ENCODE measurements at regions not wholly inside any gene's neighbourhood (a gene's known extent, or its start where the extent isn't known, plus 50 kb on each side); places are given as distances from the start of the nearest gene placed in this dataset.

DNA sequence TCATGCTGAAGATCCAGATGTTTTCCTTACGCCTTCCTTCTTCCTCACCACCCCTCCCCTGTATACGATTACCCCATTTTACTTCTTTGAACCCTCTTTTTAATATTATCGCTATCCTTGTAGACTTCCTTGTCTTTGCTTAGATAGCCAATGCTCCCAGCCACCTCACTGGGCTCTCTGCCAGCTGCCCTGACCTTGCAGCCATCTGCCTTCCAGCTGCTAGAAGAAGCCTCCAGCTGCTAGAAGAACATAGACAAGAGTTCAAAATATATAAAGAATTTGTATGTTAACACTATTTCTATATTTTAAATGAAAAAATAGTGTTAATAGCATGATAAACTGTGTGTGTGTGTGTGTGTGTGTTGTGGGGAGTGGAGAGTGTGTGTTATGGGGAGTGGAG lies 374.7 kb downstream of the ANKRD50 start:
- Histone ChIP-seq H3K9me3 (no peaks in the 10 kb centered on the region), H3K27me3 (no peaks in the 10 kb centered on the region), H3K36me3 (no peaks in the 10 kb centered on the region), H3K4me3 (no peak overlapping the region), H3K27ac (no peak overlapping the region), H3K4me1 (no peaks in the 10 kb centered on the region)
- DNase-seq (ENCODE audit: low spot score in 2 of 2), result no peak
- 79% methylated on average over 3 of the region's 3 CpGs for WGBS
- TF ChIP-seq EP300 (IDR thresholded peaks at IDR 0.05), result no peak
- TF ChIP-seq, protein P1, sequence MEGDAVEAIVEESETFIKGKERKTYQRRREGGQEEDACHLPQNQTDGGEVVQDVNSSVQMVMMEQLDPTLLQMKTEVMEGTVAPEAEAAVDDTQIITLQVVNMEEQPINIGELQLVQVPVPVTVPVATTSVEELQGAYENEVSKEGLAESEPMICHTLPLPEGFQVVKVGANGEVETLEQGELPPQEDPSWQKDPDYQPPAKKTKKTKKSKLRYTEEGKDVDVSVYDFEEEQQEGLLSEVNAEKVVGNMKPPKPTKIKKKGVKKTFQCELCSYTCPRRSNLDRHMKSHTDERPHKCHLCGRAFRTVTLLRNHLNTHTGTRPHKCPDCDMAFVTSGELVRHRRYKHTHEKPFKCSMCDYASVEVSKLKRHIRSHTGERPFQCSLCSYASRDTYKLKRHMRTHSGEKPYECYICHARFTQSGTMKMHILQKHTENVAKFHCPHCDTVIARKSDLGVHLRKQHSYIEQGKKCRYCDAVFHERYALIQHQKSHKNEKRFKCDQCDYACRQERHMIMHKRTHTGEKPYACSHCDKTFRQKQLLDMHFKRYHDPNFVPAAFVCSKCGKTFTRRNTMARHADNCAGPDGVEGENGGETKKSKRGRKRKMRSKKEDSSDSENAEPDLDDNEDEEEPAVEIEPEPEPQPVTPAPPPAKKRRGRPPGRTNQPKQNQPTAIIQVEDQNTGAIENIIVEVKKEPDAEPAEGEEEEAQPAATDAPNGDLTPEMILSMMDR (IDR thresholded peaks at IDR 0.05), result no peak
- TF ChIP-seq POLR2A (IDR thresholded peaks at IDR 0.05), result no peak

DNA sequence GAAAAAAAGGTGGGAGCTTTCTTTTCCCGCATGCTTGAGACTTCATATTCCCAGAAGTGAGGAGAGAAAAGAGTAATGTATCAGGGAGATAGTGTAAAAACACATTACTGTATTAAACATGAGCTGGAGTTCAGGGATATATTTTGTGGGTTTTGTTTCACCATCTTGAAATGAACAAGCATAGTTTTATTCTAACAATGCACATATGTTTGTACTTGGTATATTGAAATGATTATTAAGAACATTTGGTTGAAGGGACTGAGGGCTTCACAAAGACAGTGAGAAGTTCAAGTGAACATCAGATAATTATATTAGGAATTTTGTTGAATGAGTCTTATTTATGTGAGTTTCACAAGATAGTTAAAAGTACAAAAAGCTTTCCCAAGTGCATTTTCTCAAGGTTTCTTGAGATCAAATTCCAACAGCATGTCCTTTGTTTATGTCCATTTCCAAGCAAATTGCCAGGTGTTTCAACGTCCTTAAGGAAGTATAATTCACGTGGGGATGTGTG lies 368.8 kb downstream of the ANKRD50 start:
- H3K9me3 ChIP-seq, result no peaks in the 10 kb centered on the region
- no peaks in the 10 kb centered on the region for H3K4me1 ChIP-seq
- TF ChIP-seq POLR2AphosphoS5 (IDR thresholded peaks at IDR 0.05), result no peak
- TF ChIP-seq POLR2A (IDR thresholded peaks at IDR 0.05), result no peak
- TF ChIP-seq EP300 (IDR thresholded peaks at IDR 0.05), result no peak
- TF ChIP-seq, protein P1 (IDR thresholded peaks at IDR 0.05), result no peak
- H3K4me3 ChIP-seq, result no peak overlapping the region
- no peaks in the 10 kb centered on the region for H3K27me3 ChIP-seq
- no peak overlapping the region for H3K27ac ChIP-seq
- WGBS, result 71% methylated on average over 3 of the region's 3 CpGs
- no peak for DNase-seq (ENCODE audit: low spot score in 2 of 2)
- H3K36me3 ChIP-seq, result no peaks in the 10 kb centered on the region

DNA sequence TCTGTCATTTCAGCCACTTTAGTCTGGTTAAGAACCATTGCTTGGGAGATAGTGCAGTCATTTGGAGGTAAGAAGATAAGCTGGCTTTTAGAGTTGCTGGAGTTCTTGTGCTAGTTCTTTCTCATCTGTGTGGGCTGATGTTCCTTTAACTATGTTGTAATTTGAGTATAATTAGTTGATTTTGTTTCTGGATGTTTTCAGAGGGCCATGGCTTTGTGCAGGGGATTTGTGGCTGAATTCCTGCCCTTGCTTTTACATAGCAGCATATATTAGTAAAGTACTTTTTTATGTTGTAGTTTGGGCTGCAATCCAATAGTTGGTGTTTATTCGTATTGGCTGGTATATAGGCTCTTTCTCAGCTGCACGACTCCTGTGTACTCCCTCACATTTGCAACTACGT lies 339.6 kb downstream of the ANKRD50 start:
- Histone ChIP-seq H3K27me3 (no peaks in the 10 kb centered on the region), H3K4me3 (no peak overlapping the region), H3K9me3 (no peaks in the 10 kb centered on the region), H3K27ac (no peak overlapping the region), H3K36me3 (no peaks in the 10 kb centered on the region), H3K4me1 (no peaks in the 10 kb centered on the region)
- TF ChIP-seq POLR2A (IDR thresholded peaks at IDR 0.05) (no peak), POLR2AphosphoS5 (IDR thresholded peaks at IDR 0.05) (no peak), EP300 (IDR thresholded peaks at IDR 0.05) (no peak)
- TF ChIP-seq, protein P1 (IDR thresholded peaks at IDR 0.05), result no peak
- 80% methylated on average over 3 of the region's 3 CpGs for WGBS
- DNase-seq (ENCODE audit: low spot score in 2 of 2), result no peak

DNA sequence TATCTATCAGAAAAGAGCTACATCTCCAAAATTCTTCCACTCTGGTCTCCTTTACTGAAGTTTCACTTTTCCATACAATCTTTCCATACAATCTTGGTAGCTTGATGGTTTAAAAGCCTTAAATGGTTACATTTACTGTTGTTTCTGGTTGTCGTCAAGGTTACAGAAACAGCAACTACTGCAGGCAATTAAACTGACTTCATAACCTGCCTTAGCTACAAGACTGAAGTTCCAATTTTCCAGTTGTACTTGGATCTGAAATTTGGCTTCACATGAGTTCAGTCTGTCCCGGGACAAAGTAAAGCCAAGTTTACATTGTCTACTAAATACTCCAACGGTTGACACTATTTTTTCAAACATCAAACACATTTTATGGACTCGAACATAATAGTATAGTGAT lies 326.4 kb downstream of the ANKRD50 start:
- H3K4me3 ChIP-seq, result no peak overlapping the region
- no peaks in the 10 kb centered on the region for H3K9me3 ChIP-seq
- TF ChIP-seq POLR2A (IDR thresholded peaks at IDR 0.05) (no peak), POLR2AphosphoS5 (IDR thresholded peaks at IDR 0.05) (no peak), EP300 (IDR thresholded peaks at IDR 0.05) (no peak)
- no peaks in the 10 kb centered on the region for H3K27me3 ChIP-seq
- H3K36me3 ChIP-seq, result no peaks in the 10 kb centered on the region
- no peaks in the 10 kb centered on the region for H3K4me1 ChIP-seq
- H3K27ac ChIP-seq, result no peak overlapping the region
- DNase-seq (ENCODE audit: low spot score in 2 of 2), result no peak
- 47% methylated on average over 4 of the region's 4 CpGs for WGBS

DNA sequence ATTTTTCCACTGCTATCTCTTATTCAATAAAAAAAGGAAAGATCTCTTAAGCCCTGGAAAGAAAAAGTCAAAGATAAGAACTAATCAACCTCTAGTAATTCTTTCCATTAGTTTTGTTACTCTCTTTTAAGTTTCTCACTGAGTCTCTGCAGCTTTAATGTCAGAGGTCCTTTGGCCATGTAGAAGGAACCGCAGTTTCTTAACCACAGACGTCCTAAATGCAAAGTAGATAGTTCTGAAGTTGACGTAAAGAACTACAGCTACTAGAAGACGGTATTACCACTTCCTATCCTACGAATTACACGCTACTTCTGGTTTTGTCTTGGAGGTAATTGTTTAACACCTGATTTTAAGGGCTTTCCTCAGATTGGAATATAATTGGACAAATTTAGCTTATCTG lies 325.9 kb downstream of the ANKRD50 start:
- no peaks in the 10 kb centered on the region for H3K36me3 ChIP-seq
- H3K27ac ChIP-seq, result no peak overlapping the region
- WGBS, result 89% methylated on average over 6 of the region's 6 CpGs
- H3K4me3 ChIP-seq, result no peak overlapping the region
- TF ChIP-seq, protein P1 (IDR thresholded peaks at IDR 0.05), result no peak
- TF ChIP-seq EP300 (IDR thresholded peaks at IDR 0.05) (no peak), POLR2AphosphoS5 (IDR thresholded peaks at IDR 0.05) (no peak), POLR2A (IDR thresholded peaks at IDR 0.05) (no peak)
- no peak for DNase-seq (ENCODE audit: low spot score in 2 of 2)
- H3K27me3 ChIP-seq, result no peaks in the 10 kb centered on the region
- no peaks in the 10 kb centered on the region for H3K4me1 ChIP-seq
- H3K9me3 ChIP-seq, result no peaks in the 10 kb centered on the region

DNA sequence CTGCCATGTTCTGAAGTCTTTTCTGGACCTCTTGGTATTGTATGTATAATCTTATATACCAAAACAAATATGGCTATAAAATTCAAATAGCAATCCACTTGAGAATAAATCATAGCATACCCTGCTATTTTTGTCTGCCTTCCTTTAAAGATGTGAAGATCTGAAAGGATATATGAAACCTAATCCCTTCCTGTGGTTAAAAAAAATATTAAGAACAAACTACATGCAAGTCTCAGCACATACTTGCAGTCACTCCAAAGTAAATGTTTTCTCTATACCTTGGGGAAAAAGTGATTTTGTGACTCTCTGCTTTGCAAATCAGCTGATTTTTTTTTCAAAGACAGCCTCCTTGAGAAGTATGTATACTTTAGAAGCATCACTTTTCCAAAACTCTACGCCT lies 322.9 kb downstream of the ANKRD50 start:
- no peaks in the 10 kb centered on the region for H3K9me3 ChIP-seq
- H3K27ac ChIP-seq, result no peak overlapping the region
- TF ChIP-seq EP300 (IDR thresholded peaks at IDR 0.05) (no peak), POLR2AphosphoS5 (IDR thresholded peaks at IDR 0.05) (no peak)
- TF ChIP-seq, protein P1 (IDR thresholded peaks at IDR 0.05), result no peak
- no peak overlapping the region for H3K4me3 ChIP-seq
- no peaks in the 10 kb centered on the region for H3K4me1 ChIP-seq
- DNase-seq (ENCODE audit: low spot score in 2 of 2), result no peak
- no peaks in the 10 kb centered on the region for H3K27me3 ChIP-seq
- H3K36me3 ChIP-seq, result no peaks in the 10 kb centered on the region
- WGBS, result 18% methylated on average over 1 of the region's 1 CpG

All from suprapubic skin (tissue), 4 donors.